ENCODE measurements at regions not wholly inside any gene's neighbourhood (a gene's known extent, or its start where the extent isn't known, plus 50 kb on each side); places are given as distances from the start of the nearest gene placed in this dataset.
A peak's percentile ranks its signal among the peaks of the same experiment; 100 is the strongest.
"Not testable (repeated sequence)": the region's sequence is repeated elsewhere in the genome, so short reads cannot be mapped to it uniquely, and the experiment has no call there.

GRCh38 chr13:16201202-16201601, 2980.4 kb downstream of the TUBA3C start:
- not testable (repeated sequence) for DNase-seq (ENCODE audit: low read depth, low spot score)

GRCh38 chr13:16160609-16161008, 3021.0 kb downstream of the TUBA3C start:
- DNase-seq (ENCODE audit: low read depth, low spot score): not testable (repeated sequence)

- not testable (repeated sequence) for DNase-seq (ENCODE audit: low read depth, low spot score)
These were observed 3022.7 kb downstream of the TUBA3C start for GRCh38 chr13:16158958-16159357.

GRCh38 chr13:16158016-16158415, 3023.6 kb downstream of the TUBA3C start:
- DNase-seq (ENCODE audit: low read depth, low spot score): not testable (repeated sequence)

- DNase-seq (ENCODE audit: low read depth, low spot score): not testable (repeated sequence)
These were observed 3028.8 kb downstream of the TUBA3C start for GRCh38 chr13:16152849-16153248.

GRCh38 chr13:16151296-16151695, 3030.3 kb downstream of the TUBA3C start:
- DNase-seq (ENCODE audit: low read depth, low spot score): not testable (repeated sequence)

- not testable (repeated sequence) for DNase-seq (ENCODE audit: low read depth, low spot score)
These were observed 3032.2 kb downstream of the TUBA3C start for GRCh38 chr13:16149415-16149814.

- DNase-seq (ENCODE audit: low read depth, low spot score): not testable (repeated sequence)
These were observed 3036.0 kb downstream of the TUBA3C start for GRCh38 chr13:16145652-16146051.

GRCh38 chr13:16141361-16141760, 3040.3 kb downstream of the TUBA3C start:
- DNase-seq (ENCODE audit: low read depth, low spot score): not testable (repeated sequence)

GRCh38 chr13:16136846-16137245, 3044.8 kb downstream of the TUBA3C start:
- not testable (repeated sequence) for DNase-seq (ENCODE audit: low read depth, low spot score)

GRCh38 chr13:16128675-16129074, 3052.9 kb downstream of the TUBA3C start:
- DNase-seq (ENCODE audit: low read depth, low spot score): not testable (repeated sequence)

- peak; percentile 0 for DNase-seq (ENCODE audit: low read depth, low spot score)
These were observed 3068.2 kb downstream of the TUBA3C start for GRCh38 chr13:16113391-16113790.
